Pons (tissue), 1 donor: ENCODE measurements at regions not wholly inside any gene's neighbourhood (a gene's known extent, or its start where the extent isn't known, plus 50 kb on each side); places are given as distances from the start of the nearest gene placed in this dataset.

ENCODE experiments used
- DNase-seq: peaks from one replicate; pipeline ENCODE4 v3.0.0-alpha.2; 2016; ENCODE audit warnings: low spot score

- DNase-seq, result no peak
Observed at GRCh38 chr2:74065456-74065855, 80.7 kb downstream of the TET3 start.

DNA sequence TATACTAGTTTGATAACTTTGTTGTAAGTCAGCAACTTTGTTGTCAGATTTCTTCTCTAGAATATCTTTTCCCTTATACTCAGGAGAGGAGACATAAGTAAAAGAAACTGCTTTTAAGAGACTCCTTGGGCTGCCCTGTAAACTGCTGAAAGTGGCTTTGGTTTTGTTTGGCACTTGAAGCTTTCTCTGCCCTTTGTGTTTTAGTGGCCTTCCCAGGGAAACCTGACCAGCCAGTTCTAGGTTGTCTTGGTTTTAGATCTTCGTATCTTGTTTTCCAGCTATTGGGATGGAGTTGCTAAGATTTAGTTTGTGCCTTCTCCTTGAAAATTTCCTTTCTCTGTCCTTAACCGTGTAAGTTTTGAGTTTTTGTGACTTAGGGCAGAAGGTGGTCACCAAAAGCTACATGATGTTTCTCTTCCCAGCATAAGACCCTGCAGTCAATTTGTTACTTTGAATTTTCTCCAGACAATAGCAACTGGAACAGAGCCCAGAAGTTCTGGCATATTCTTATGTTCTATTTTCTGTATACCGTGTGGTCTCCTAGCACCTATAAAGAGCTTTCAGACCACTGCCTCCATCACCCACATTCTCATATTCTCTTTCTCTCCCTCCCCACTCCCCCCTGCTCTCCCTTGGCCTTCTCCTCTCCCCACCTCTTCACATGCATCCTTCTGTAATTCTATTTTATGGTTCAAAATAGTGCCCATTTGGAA lies 81.1 kb downstream of the BOLA3 start:
- DNase-seq, result no peak

DNA sequence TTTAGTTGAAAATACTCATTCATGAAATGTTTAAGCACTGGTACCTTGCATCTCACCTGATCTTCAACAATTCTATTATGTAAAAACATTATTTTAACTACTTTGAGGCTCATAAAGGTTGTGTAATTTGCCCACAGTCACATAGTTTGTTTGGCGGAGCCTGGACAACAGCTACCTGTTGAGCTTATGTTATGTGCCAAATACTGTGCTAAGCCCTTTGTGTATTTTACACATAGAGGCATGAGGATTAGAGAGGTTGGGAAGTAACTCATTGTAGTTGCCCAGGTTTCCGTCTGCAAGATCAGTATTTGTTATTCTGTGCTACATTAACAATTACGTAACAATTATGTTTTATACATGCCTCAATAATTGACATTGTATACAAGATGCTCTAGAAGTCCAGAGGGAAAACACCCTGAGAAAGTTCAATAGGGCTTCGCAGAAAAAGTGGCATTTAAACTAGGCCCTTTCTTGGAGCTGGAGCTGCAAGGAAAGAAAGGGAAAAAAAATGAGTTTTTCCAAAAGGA lies 80.4 kb downstream of the BOLA3 start:
- DNase-seq, result no peak

DNA sequence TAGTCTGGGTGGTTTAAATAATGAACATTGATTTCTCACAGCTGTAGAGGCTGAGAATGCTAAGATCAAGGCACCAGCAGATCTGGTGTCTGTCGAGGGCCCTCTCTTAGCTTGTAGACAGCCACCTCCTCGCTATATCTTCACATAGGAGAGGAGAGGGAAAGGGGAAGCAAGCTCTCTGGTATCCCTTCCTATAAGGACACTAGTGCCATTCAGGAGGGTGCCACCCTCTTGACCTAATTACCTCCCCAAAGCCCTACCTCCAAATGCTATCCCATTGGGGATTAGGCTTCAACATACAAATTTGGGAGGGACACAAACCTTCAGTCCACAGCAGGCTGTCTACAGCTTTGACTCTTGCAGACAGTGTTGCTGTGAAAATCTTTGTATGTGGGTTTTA lies 76.7 kb downstream of the BOLA3 start:
- no peak for DNase-seq

- DNase-seq, result no peak
Observed at GRCh38 chr2:74071426-74071825, 76.3 kb downstream of the BOLA3 start.

DNA sequence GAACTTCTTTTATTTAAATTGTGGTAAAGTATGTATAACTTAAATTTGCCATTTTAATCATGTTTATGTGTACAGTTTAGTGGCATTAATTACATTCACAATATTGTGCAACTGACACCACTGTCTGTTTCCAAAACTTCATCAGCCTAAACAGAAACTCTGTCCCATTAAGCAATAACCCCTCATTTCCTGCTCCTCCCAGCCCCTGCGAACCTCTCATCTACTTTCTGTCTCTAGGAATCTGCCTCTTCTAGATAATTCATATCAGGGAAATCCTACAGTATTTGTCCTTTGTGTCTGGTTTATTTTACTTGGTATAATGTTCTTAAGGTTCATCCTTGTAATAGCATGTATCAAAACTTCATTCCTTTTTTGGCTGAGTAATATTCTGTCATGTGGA lies 75.1 kb downstream of the BOLA3 start:
- no peak for DNase-seq

DNA sequence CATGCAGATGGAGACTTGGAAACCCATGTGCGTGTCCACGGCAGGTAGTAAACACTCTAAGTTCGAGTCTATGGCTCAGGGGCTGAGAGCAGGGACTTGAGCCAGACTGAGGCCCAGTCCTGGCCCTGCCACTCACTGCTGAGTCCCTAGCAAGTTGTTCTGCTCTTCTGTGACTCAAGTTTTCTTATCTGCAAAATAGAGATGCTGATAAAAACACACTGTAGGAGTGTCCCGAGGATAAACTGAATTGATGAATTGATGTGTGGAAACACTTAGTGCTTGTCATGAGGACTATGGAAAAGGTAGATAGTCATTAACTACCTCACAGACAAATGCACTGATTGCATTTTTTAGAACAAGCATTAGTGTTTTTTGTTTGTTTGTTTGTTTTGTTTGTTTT lies 73.2 kb downstream of the BOLA3 start:
- DNase-seq, result no peak

DNA sequence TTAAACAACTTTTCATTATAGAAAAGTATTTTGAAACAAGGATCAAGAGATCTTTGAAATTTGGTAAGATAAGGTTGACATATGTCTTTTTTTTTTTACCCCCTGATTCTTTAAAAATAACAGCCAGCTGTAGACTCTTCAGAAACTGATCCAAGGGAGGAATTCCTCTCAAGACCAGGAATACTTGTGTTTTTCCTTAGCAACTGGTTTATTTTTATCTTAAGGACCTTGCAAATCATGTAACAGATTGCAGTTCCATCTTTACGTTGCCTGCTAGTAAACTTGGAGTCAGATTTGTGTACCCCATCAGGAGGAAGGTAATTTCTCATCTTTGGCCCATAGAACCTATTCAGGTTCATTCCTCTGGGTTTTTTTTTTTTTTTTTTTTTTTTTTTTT lies 71.6 kb downstream of the BOLA3 start:
- DNase-seq, result no peak

DNA sequence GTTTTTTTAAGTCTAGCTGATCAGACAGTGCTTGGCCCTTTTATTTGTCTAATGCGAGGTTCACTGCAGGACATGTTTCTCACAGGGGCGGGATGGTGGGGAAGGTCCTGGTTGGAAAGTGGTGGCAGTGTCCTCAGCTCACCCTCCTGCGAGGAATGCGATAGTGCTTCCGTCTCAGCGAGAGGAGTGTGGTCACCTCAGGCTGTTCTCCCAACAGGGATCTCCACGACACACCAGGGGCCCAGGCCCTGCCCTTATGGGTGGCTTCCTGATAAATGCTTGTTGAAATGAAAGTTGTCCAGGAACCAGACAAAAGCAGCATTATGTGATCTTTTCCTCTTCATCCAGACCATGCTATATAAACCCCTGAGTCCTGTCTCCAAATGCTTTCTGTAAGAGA lies 70.1 kb downstream of the BOLA3 start:
- DNase-seq, result peak; percentile 78

DNA sequence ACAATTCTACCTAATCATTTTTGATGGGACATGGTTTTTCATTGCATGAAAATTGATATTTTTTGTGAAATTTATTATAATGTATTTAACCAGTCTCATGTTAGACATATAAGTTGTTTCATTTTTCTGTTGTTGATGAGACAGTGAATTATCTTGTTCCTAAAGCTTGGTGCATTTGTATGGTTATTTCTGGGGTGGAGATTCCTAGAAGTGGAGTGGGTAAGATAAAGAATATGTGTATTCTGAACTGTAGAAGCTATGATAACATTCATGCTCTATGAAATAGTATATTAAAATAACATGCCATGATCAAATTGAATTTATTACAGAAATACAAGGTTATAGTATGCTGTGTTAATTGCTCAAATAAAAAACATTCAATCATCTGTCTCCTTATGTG lies 69.2 kb downstream of the BOLA3 start:
- no peak for DNase-seq

DNA sequence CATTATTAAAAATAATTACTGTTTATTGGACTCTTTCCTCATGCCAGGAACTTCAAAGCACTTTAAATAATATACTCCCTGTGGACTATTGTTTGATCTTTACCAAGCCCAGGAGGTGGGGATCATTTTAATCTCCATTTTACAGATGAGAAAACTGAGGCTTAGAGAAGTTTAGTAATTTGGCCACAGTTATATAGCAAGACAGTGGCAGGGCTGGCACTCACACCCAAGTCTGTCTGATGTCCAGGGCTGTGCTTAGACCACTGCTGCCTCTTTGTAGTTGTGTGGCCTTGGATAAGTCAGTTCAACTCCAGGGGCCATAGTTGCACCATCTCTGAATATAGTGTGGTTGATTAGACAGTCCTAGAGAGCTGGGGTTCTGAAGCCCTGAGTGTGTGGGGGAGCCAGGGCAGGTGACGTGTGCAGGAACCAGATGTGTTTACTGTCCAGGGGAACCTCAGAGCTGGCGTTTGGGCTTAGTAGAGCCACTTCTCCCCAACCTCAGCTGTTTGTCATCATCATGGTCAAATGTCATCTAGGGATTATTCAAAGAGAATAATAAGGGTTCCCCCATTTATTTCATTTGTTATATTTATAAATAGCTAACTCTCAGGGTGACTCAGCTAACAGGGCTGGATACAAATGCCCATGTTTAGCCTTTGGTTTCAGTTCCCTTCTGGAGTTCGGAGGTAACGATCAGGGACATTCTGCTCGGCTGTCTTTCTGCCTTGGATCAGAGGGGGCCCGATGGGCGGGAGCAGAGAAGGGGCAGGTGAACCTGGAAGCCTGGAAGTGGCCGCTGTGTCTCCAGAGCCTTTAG lies 68.0 kb downstream of the BOLA3 start:
- peak; percentile 61 for DNase-seq

DNA sequence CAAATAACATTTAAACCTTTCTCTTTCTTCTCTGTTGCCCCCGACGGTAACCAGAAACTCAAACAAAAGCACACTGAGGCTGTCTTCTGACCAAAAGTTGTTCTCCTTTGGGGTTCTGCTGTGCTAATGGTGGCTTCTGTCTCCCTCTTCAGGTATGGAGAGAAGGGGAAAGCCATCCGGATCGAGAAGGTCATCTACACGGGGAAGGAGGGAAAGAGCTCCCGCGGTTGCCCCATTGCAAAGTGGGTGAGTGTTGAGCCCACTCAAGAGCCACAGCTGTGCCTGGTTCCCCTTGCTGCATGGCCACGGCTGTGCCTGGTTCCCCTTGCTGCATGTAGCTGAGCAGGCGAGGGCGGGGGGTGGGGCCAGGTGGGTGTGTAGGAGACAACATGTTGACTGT lies 67.4 kb downstream of the BOLA3 start:
- peak; percentile 46 for DNase-seq

- no peak for DNase-seq
Observed at GRCh38 chr2:74081030-74081762, 66.5 kb downstream of the BOLA3 start.

DNA sequence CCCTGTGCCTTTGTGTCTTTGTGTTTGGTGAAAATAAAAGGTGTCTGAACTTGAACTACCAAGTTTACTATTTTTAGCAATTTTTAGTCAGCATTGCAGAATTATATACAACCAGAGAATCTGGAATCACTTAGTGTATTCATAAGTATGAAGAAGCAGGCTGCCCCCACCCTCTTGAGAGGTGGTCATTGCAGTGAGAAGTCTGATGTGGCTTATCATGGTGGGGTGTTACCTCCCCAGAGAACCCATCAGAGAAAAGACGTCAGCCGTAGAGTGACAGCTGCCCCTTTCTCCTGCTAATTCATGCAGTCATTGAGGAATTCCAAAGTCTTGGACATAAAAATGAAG lies 66.0 kb downstream of the BOLA3 start:
- no peak for DNase-seq

DNA sequence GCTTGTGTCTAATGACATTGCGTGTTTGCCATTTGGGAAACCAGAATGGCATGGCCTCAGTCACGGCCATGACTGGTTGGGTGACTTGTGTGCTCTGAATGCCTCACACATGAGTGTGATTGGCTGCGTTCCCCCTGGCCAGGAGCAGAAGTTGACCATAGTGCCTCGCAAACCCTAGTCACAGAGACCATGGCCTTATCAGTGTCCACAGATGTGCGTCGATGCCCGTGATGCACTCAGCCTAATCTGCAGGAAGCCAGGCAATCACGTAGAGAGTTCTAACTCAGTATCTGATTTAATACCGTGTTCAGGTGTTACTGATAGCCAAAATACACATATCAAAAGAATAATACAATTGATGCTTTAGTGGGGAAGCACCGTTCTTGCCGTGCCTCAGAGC lies 64.0 kb downstream of the BOLA3 start:
- DNase-seq, result no peak
